T-cell (primary cell): ENCODE measurements at regions not wholly inside any gene's neighbourhood (a gene's known extent, or its start where the extent isn't known, plus 50 kb on each side); places are given as distances from the start of the nearest gene placed in this dataset.

ENCODE experiments used
- ATAC-seq, 4 experiments: fragments of 200-7000 bp in 3 of 4; fragments of 150-1000 bp in 1 of 4; cut with Tn5 transposase; replicated peaks in 1 of 4; 1 replicate in 3 of 4; 2 replicates in 1 of 4; pipeline ENCODE4 v1.10.0; 2021; ENCODE audit warnings: moderate library complexity in 3 of 4, mild to moderate bottlenecking in 2 of 4, moderate number of reproducible peaks in 1 of 4
- CTCF ChIA-PET, 2 donors: fragments of 300-600 bp; sonication (Branson Sonifier 250); formaldehyde crosslinking; loops; one replicate each; lab custom pipeline; 2022; ENCODE audit warnings: antibody characterized with exemption in 2 of 2; lab: Charles Lee
- POLR2A ChIA-PET, 2 donors: fragments of 300-600 bp; sonication (Branson Sonifier 250); formaldehyde crosslinking; loops; one replicate each; lab custom pipeline; 2022; ENCODE audit warnings: antibody characterized with exemption in 2 of 2; lab: Charles Lee
- DNase-seq, 35 experiments: peaks; one replicate each; pipeline versions ENCODE4 v3.0.0 to v3.0.0-alpha.2; 2013 to 2023
- H3K27ac ChIP-seq: one replicate; pipeline ENCODE4 v1.5.1; 2013; ENCODE audit warnings: low read length
- H3K27me3 ChIP-seq, 2 experiments: replicated peaks in 1 of 2; 1 replicate in 1 of 2; 2 replicates in 1 of 2; pipeline versions ENCODE4 v1.6.1 to v1.7.0; 2013; ENCODE audit warnings: low read length in 1 of 2, mixed read lengths in 1 of 2; ENCODE audit not compliant: control insufficient read depth in 2 of 2, insufficient read depth in 2 of 2; ENCODE audit errors: extremely low read depth in 1 of 2
- H3K36me3 ChIP-seq, 2 donors: 1 replicate in 1 of 2; 2 replicates in 1 of 2; pipeline versions ENCODE4 v1.6.1 to v1.7.0; 2013; ENCODE audit warnings: low read length in 1 of 2; ENCODE audit not compliant: control insufficient read depth in 2 of 2, insufficient read depth in 1 of 2; ENCODE audit errors: extremely low read depth in 1 of 2
- H3K4me1 ChIP-seq, 2 experiments: 1 replicate in 1 of 2; 2 replicates in 1 of 2; pipeline versions ENCODE4 v1.6.1 to v1.7.0; 2013; ENCODE audit warnings: low read length in 2 of 2, mixed read lengths in 1 of 2; ENCODE audit not compliant: insufficient read depth in 2 of 2, control insufficient read depth in 1 of 2; ENCODE audit errors: extremely low read depth in 1 of 2
- H3K4me3 ChIP-seq, 2 donors: 1 replicate in 1 of 2; 2 replicates in 1 of 2; pipeline versions ENCODE4 v1.5.1 to v1.7.0; 2013; ENCODE audit warnings: mild to moderate bottlenecking in 2 of 2, low read length in 1 of 2, moderate library complexity in 1 of 2; ENCODE audit not compliant: control insufficient read depth in 1 of 2; ENCODE audit errors: extremely low read depth in 1 of 2
- H3K9me3 ChIP-seq: 2 replicates; pipeline ENCODE4 v1.7.0; 2013
- H3K27ac Mint-ChIP-seq, 2 donors: one replicate each; pipeline ENCODE4 v1.8.0; 2020 to 2021; ENCODE audit warnings: mild to moderate bottlenecking in 2 of 2, mixed read lengths in 2 of 2
- H3K27me3 Mint-ChIP-seq, 2 donors: one replicate each; pipeline ENCODE4 v1.8.0; 2021 to 2022; ENCODE audit warnings: mixed read lengths in 2 of 2
- H3K36me3 Mint-ChIP-seq: one replicate; pipeline ENCODE4 v1.8.0; 2021; ENCODE audit warnings: mixed read lengths
- H3K4me1 Mint-ChIP-seq, 3 donors: one replicate each; pipeline ENCODE4 v1.8.0; 2020 to 2022; ENCODE audit warnings: mixed read lengths in 3 of 3, mild to moderate bottlenecking in 1 of 3
- H3K4me3 Mint-ChIP-seq, 3 donors: one replicate each; pipeline ENCODE4 v1.8.0; 2020 to 2022; ENCODE audit warnings: mild to moderate bottlenecking in 3 of 3, mixed read lengths in 3 of 3, moderate library complexity in 3 of 3
- H3K9me3 Mint-ChIP-seq, 3 donors: one replicate each; pipeline ENCODE4 v1.8.0; 2020 to 2022; ENCODE audit warnings: mixed read lengths in 3 of 3
- WGBS: methylation state at CpG from one replicate; pipeline ENCODE4 v1.1.5; 2013; ENCODE audit warnings: missing lambda C conversion rate; ENCODE audit not compliant: insufficient coverage; 5-methylcytosine and 5-hydroxymethylcytosine counted together

GRCh38 chr4:30002341-30002740 lies 717.8 kb upstream of the PCDH7 start:
- Mint-ChIP-seq H3K4me3 (no peak overlapping the region), H3K9me3 (peaks cover 7 to 32% (median 14%) of the 10 kb centered on the region in 3 donors), H3K27ac (no peak overlapping the region), H3K27me3 (no peaks in the 10 kb centered on the region), H3K36me3 (no peaks in the 10 kb centered on the region), H3K4me1 (no peaks in the 10 kb centered on the region)
- WGBS: no CpG with 5 or more reads among the region's 3 CpGs
- H3K27me3 ChIP-seq: no peaks in the 10 kb centered on the region
- no peak overlapping the region for H3K27ac ChIP-seq
- no peak overlapping the region for H3K4me3 ChIP-seq
- DNase-seq (no peak), ATAC-seq (no peak)
- ChIA-PET CTCF (no interaction called here), POLR2A (no interaction called here)
- H3K9me3 ChIP-seq: no peaks in the 10 kb centered on the region
- no peaks in the 10 kb centered on the region for H3K36me3 ChIP-seq
- no peaks in the 10 kb centered on the region for H3K4me1 ChIP-seq

DNA sequence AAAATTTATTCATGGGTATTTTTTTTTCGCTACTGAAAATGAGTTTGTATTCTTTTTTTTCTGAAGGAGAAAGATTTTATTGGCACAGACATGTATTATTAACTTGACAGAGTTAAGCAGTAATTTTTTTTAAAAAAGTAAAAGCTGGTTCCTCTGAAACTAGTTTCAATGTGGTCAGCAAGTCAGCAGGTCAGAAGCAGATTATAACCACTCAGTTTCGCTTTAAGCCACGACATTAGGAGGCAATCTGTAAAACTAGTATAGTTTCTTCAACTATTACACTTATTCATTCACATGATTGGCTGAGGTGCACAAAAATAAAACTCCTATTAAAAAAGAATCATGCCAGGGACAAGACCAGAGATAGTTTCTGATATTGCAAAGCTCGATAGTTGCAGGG lies 714.2 kb upstream of the PCDH7 start:
- H3K4me1 ChIP-seq: no peaks in the 10 kb centered on the region
- Mint-ChIP-seq H3K4me1 (no peaks in the 10 kb centered on the region), H3K4me3 (no peak overlapping the region), H3K27ac (no peak overlapping the region), H3K9me3 (peaks cover 10 to 50% (median 11%) of the 10 kb centered on the region in 3 donors), H3K36me3 (no peaks in the 10 kb centered on the region), H3K27me3 (no peaks in the 10 kb centered on the region)
- H3K36me3 ChIP-seq: no peaks in the 10 kb centered on the region
- H3K9me3 ChIP-seq: no peaks in the 10 kb centered on the region
- ChIA-PET CTCF (no interaction called here), POLR2A (no interaction called here)
- WGBS: no CpG with 5 or more reads among the region's 4 CpGs
- no peak overlapping the region for H3K27ac ChIP-seq
- DNase-seq (no peak), ATAC-seq (no peak)
- no peak overlapping the region for H3K4me3 ChIP-seq
- H3K27me3 ChIP-seq: no peaks in the 10 kb centered on the region

DNA sequence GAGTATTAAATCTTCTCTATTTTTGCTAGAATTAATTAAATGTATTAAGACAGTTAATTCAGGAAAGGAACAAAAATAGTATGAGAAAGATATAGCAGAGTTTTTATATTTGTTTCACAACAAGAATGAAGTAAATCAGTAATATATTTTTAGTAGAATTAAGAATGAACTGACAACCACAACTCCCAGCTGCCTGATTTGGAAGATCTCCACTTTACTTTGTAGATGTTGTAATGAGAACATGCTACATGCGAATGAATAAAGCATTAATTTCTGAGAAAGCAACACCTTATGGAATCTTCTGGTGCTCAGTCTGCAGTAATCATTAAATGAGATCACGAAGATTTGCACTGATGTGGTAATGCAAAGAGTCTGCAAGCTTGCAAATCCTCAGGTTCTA lies 695.6 kb upstream of the PCDH7 start:
- ChIA-PET CTCF (no interaction called here), POLR2A (no interaction called here)
- H3K4me3 ChIP-seq: no peak overlapping the region
- no peaks in the 10 kb centered on the region for H3K36me3 ChIP-seq
- Mint-ChIP-seq H3K36me3 (no peaks in the 10 kb centered on the region), H3K4me1 (no peaks in the 10 kb centered on the region), H3K27me3 (no peaks in the 10 kb centered on the region), H3K4me3 (no peak overlapping the region), H3K27ac (no peak overlapping the region), H3K9me3 (peaks cover 4 to 11% (median 11%) of the 10 kb centered on the region in 3 donors)
- H3K4me1 ChIP-seq: no peaks in the 10 kb centered on the region
- H3K27me3 ChIP-seq: no peaks in the 10 kb centered on the region
- H3K9me3 ChIP-seq: peaks cover 2% of the 10 kb centered on the region
- no peak for ATAC-seq
- WGBS: no CpG with 5 or more reads among the region's 2 CpGs
- H3K27ac ChIP-seq: no peak overlapping the region
- no peak for DNase-seq

DNA sequence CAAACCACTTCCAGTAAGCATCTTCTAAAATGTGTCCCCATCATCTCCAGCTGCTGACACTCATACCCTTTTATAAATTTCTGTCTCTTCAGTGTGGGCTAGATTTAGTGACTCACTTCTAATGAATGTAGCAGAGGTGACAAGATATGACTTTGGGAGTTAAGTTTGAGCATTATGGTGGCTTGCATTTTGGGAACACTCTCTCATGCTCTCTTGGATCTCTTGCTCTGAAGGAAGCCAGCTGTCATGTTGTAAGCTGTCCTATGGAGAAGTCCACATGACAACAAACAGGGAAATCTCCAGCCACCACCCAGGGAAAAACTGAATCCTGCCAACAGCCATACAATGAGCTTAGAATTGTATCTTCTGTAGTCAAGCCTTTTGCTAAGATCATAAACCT lies 691.3 kb upstream of the PCDH7 start:
- Histone ChIP-seq H3K27ac (no peak overlapping the region), H3K36me3 (no peaks in the 10 kb centered on the region), H3K9me3 (peaks cover 2% of the 10 kb centered on the region), H3K4me3 (no peak overlapping the region), H3K4me1 (no peaks in the 10 kb centered on the region), H3K27me3 (no peaks in the 10 kb centered on the region)
- H3K9me3 Mint-ChIP-seq: peaks cover 4 to 14% (median 9%) of the 10 kb centered on the region in 3 donors
- H3K27ac Mint-ChIP-seq: no peak overlapping the region
- ChIA-PET CTCF (no interaction called here), POLR2A (no interaction called here)
- no peak overlapping the region for H3K4me3 Mint-ChIP-seq
- H3K4me1 Mint-ChIP-seq: no peaks in the 10 kb centered on the region
- ATAC-seq: no peak
- H3K27me3 Mint-ChIP-seq: no peaks in the 10 kb centered on the region
- DNase-seq: no peak
- H3K36me3 Mint-ChIP-seq: no peaks in the 10 kb centered on the region

- Histone ChIP-seq H3K36me3 (no peaks in the 10 kb centered on the region), H3K4me1 (no peaks in the 10 kb centered on the region), H3K27ac (no peak overlapping the region), H3K27me3 (no peaks in the 10 kb centered on the region), H3K9me3 (no peaks in the 10 kb centered on the region), H3K4me3 (no peak overlapping the region)
- Mint-ChIP-seq H3K4me1 (no peaks in the 10 kb centered on the region), H3K36me3 (no peaks in the 10 kb centered on the region), H3K9me3 (peaks cover 10 to 12% (median 12%) of the 10 kb centered on the region in 3 donors), H3K27ac (no peak overlapping the region), H3K27me3 (no peaks in the 10 kb centered on the region), H3K4me3 (no peak overlapping the region)
- ATAC-seq (no peak), DNase-seq (no peak)
- WGBS: no CpG with 5 or more reads among the region's 5 CpGs
- CTCF ChIA-PET: no interaction called here
- POLR2A ChIA-PET: no interaction called here
Measured at GRCh38 chr4:30056016-30056766, 664.0 kb upstream of the PCDH7 start.

- H3K4me1 Mint-ChIP-seq: no peaks in the 10 kb centered on the region
- WGBS: 20% methylated on average over 1 of the region's 1 CpG
Measured at GRCh38 chr4:30068234-30068633, 651.9 kb upstream of the PCDH7 start.

More at GRCh38 chr4:30068234-30068633, 651.9 kb upstream of the PCDH7 start:
- CTCF ChIA-PET: no interaction called here
- DNase-seq (no peak), ATAC-seq (no peak)
- Histone ChIP-seq H3K27ac (no peak overlapping the region), H3K27me3 (no peaks in the 10 kb centered on the region), H3K9me3 (peaks cover 4% of the 10 kb centered on the region), H3K36me3 (no peaks in the 10 kb centered on the region), H3K4me3 (no peak overlapping the region), H3K4me1 (no peaks in the 10 kb centered on the region)
- H3K27ac Mint-ChIP-seq: no peak overlapping the region
- H3K27me3 Mint-ChIP-seq: no peaks in the 10 kb centered on the region
- H3K9me3 Mint-ChIP-seq: peaks cover 9 to 22% (median 9%) of the 10 kb centered on the region in 3 donors
- POLR2A ChIA-PET: no interaction called here
- no peaks in the 10 kb centered on the region for H3K36me3 Mint-ChIP-seq
- H3K4me3 Mint-ChIP-seq: no peak overlapping the region
